DND-41 (cell line): ENCODE measurements at regions not wholly inside any gene's neighbourhood (a gene's known extent, or its start where the extent isn't known, plus 50 kb on each side); places are given as distances from the start of the nearest gene placed in this dataset.
"Not testable (repeated sequence)": the region's sequence is repeated elsewhere in the genome, so short reads cannot be mapped to it uniquely, and the experiment has no call there.

Source experiments
- ATAC-seq: fragments of 200-7000 bp; cut with Tn5 transposase; 3 replicates; pipeline ENCODE4 v1.9.1; 2021; ENCODE audit warnings: low read depth; ENCODE audit not compliant: insufficient read depth
- DNase-seq: peaks from one replicate; pipeline ENCODE4 v3.0.0-alpha.2; 2020
- H2AFZ ChIP-seq: 2 replicates; pipeline ENCODE4 v1.6.0; 2012; ENCODE audit warnings: low read depth, low read length
- H3K27ac ChIP-seq: 2 replicates; pipeline ENCODE4 v1.5.1; 2012; ENCODE audit warnings: low read length, inconsistent platforms
- H3K27me3 ChIP-seq: fragments of 200-600 bp; sonication (generic); 2 replicates; pipeline ENCODE4 v1.6.0; 2012; ENCODE audit warnings: low read length, mild to moderate bottlenecking, inconsistent platforms; ENCODE audit not compliant: insufficient read depth, poor library complexity
- H3K36me3 ChIP-seq: 2 replicates; pipeline ENCODE4 v1.5.1; 2012; ENCODE audit warnings: low read length, inconsistent platforms; ENCODE audit not compliant: insufficient read depth
- H3K4me1 ChIP-seq: 2 replicates; pipeline ENCODE4 v1.5.1; 2012; ENCODE audit warnings: mild to moderate bottlenecking, low read length; ENCODE audit not compliant: insufficient read depth
- H3K4me2 ChIP-seq: 2 replicates; pipeline ENCODE4 v1.6.0; 2012; ENCODE audit warnings: mild to moderate bottlenecking, moderate library complexity, low read length, inconsistent platforms; ENCODE audit not compliant: insufficient read depth
- H3K4me3 ChIP-seq, 2 experiments: fragments of 200-600 bp in 1 of 2; shearing (Covaris generic) in 1 of 2; 2 replicates each; pipeline ENCODE4 v1.5.1; 2012 to 2016; ENCODE audit warnings: inconsistent platforms in 2 of 2, low read length in 2 of 2, mild to moderate bottlenecking in 2 of 2, low read depth in 1 of 2, moderate library complexity in 1 of 2
- H3K79me2 ChIP-seq: 2 replicates; pipeline ENCODE4 v1.6.0; 2012; ENCODE audit warnings: low read length, inconsistent platforms; ENCODE audit not compliant: insufficient read depth
- H3K9ac ChIP-seq: 2 replicates; pipeline ENCODE4 v1.6.0; 2012; ENCODE audit warnings: low read depth, mild to moderate bottlenecking, inconsistent platforms, low read length, moderate library complexity
- H3K9me3 ChIP-seq: 2 replicates; pipeline ENCODE4 v1.5.1; 2012; ENCODE audit warnings: low read length, moderate library complexity, mild to moderate bottlenecking, inconsistent platforms; ENCODE audit not compliant: insufficient read depth, severe bottlenecking
- H4K20me1 ChIP-seq: 2 replicates; pipeline ENCODE4 v1.6.0; 2012; ENCODE audit warnings: low read length; ENCODE audit not compliant: insufficient read depth
- CTCF ChIP-seq: IDR thresholded peaks from 2 replicates; pipeline ENCODE4 v1.5.1; 2012; ENCODE audit warnings: borderline replicate concordance, low read length, moderate library complexity, mild to moderate bottlenecking; ENCODE audit not compliant: poor library complexity, severe bottlenecking; ENCODE audit errors: extremely low read depth
- EZH2 ChIP-seq: IDR thresholded peaks from 3 replicates; pipeline ENCODE4 v1.6.1; 2012; ENCODE audit warnings: borderline replicate concordance, low read depth, mild to moderate bottlenecking, moderate library complexity, low read length, inconsistent platforms; ENCODE audit not compliant: severe bottlenecking

DNA sequence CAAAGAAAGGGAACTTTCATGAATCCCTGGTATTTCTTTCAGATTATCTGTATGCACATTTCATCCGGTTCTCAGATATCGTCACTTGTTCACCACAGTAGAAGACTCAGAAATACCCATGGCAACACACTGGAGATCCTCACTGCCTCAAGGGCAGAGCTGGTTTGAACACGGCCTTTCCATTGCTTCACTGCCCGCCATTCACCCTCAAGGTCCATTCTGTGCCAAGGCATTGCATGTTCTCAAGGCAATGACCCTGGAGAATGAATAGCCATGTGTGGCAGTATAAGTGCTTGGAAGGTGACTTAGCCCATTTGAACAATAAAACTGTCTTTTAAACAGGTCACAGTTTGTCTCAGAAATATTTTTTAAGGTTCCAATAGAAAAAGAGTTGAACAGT is 606.5 kb downstream of the IPMK start:
- no peaks in the 10 kb centered on the region for H3K9me3 ChIP-seq
- no peak for DNase-seq
- H3K27me3 ChIP-seq, result no peaks in the 10 kb centered on the region
- no peaks in the 10 kb centered on the region for H3K4me1 ChIP-seq
- H3K27ac ChIP-seq, result no peak overlapping the region
- H2AFZ ChIP-seq, result no peak overlapping the region
- no peaks in the 10 kb centered on the region for H3K79me2 ChIP-seq
- no peak overlapping the region for H3K4me2 ChIP-seq
- ATAC-seq, result no peak
- H4K20me1 ChIP-seq, result no peaks in the 10 kb centered on the region
- H3K36me3 ChIP-seq, result no peaks in the 10 kb centered on the region
- H3K9ac ChIP-seq, result no peak overlapping the region
- H3K4me3 ChIP-seq, result no peak overlapping the region
- TF ChIP-seq CTCF (no peak), EZH2 (no peak)

GRCh38 chr10:57657164-57657765 is 610.4 kb downstream of the IPMK start:
- Histone ChIP-seq H3K27ac (no peak overlapping the region), H3K79me2 (no peaks in the 10 kb centered on the region), H3K27me3 (no peaks in the 10 kb centered on the region), H3K4me3 (no peak overlapping the region), H3K9ac (no peak overlapping the region), H3K4me1 (no peaks in the 10 kb centered on the region), H2AFZ (no peak overlapping the region), H3K36me3 (no peaks in the 10 kb centered on the region), H4K20me1 (no peaks in the 10 kb centered on the region), H3K4me2 (no peak overlapping the region), H3K9me3 (no peaks in the 10 kb centered on the region)
- no peak for TF ChIP-seq EZH2
- TF ChIP-seq CTCF, result peak; percentile 84
- peak; percentile 66 for ATAC-seq
- peak; percentile 31 for DNase-seq

DNA sequence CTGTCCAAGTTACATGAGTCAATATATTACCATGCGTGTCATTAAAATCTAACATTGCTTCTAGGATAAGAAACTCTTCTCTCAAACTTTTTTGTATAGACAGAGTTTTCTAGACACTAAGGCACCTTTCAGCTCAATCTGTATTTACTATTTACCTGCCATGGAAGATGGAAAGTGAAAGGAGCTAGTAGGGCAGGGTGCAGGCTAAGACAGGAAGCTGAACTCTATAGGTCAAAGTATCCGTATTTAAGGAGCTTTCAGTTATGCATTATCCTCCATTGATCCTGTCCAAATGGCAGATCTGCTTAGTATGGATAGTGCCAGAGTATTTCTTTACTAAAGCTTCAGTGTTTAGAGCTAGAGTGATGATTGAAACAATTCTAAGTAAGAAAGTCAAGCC is 612.8 kb downstream of the IPMK start:
- Histone ChIP-seq H3K79me2 (no peaks in the 10 kb centered on the region), H3K9me3 (no peaks in the 10 kb centered on the region), H3K4me1 (no peaks in the 10 kb centered on the region), H4K20me1 (no peaks in the 10 kb centered on the region), H3K4me3 (no peak overlapping the region), H3K27ac (no peak overlapping the region), H3K27me3 (no peaks in the 10 kb centered on the region), H3K36me3 (no peaks in the 10 kb centered on the region), H3K9ac (no peak overlapping the region), H2AFZ (no peak overlapping the region), H3K4me2 (no peak overlapping the region)
- ATAC-seq (no peak), DNase-seq (no peak)
- TF ChIP-seq CTCF (no peak), EZH2 (no peak)

DNA sequence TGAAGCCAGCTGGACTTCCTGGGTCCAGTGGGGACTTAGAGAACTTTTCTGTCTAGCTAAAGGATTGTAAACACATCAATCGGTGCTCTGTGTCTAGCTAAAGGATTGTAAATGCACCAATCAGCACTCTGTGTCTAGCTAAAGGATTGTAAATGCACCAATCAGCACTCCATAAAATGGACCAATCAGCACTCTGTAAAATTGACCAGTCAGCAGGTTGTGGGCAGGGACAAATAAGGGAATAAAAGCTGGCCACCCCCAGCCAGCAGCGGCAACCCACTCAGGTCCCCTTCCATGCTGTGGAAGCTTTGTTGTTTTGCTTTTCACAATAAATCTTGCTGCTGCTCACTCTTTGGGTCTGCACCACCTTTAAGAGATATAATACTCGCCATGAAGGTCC is 622.6 kb downstream of the IPMK start:
- not testable (repeated sequence) for H3K4me2 ChIP-seq, H4K20me1 ChIP-seq, H3K4me3 ChIP-seq, H3K27me3 ChIP-seq, H3K79me2 ChIP-seq, DNase-seq, H3K9me3 ChIP-seq, H2AFZ ChIP-seq, H3K9ac ChIP-seq, H3K27ac ChIP-seq, ATAC-seq, H3K36me3 ChIP-seq, H3K4me1 ChIP-seq
